Activated CD4-positive, alpha-beta memory T cell treated with anti-CD3 and anti-CD28 coated beads for 36 hours (primary cell): ENCODE measurements at regions not wholly inside any gene's neighbourhood (a gene's known extent, or its start where the extent isn't known, plus 50 kb on each side); places are given as distances from the start of the nearest gene placed in this dataset.

Experiments
- CTCF ChIA-PET: fragments of 350-600 bp; sonication (Branson Sonifier 250); formaldehyde crosslinking; loops from one replicate; lab custom pipeline; 2021; ENCODE audit warnings: antibody characterized with exemption, inconsistent platforms; lab: Charles Lee
- POLR2A ChIA-PET: fragments of 350-600 bp; sonication (Branson Sonifier 250); formaldehyde crosslinking; loops from one replicate; lab custom pipeline; 2021; ENCODE audit warnings: antibody characterized with exemption; lab: Charles Lee
- DNase-seq: peaks from one replicate; pipeline ENCODE4 v3.0.0-alpha.2; 2020
- H3K27ac Mint-ChIP-seq: one replicate; pipeline ENCODE4 v1.8.0; 2021; ENCODE audit warnings: mixed read lengths
- H3K27me3 Mint-ChIP-seq: one replicate; pipeline ENCODE4 v1.8.0; 2021; ENCODE audit warnings: mixed read lengths
- H3K36me3 Mint-ChIP-seq: one replicate; pipeline ENCODE4 v1.8.0; 2021; ENCODE audit warnings: mixed read lengths
- H3K4me1 Mint-ChIP-seq: one replicate; pipeline ENCODE4 v1.8.0; 2021; ENCODE audit warnings: low read depth, mixed read lengths
- H3K4me3 Mint-ChIP-seq: one replicate; pipeline ENCODE4 v1.8.0; 2021; ENCODE audit warnings: mild to moderate bottlenecking, mixed read lengths
- H3K9me3 Mint-ChIP-seq: one replicate; pipeline ENCODE4 v1.8.0; 2021; ENCODE audit warnings: mixed read lengths
- intact Hi-C: fragments of 100-400 bp; cut with micrococcal nuclease; formaldehyde crosslinking; loops from one replicate; pipeline ENCODE4 v1.15.1; 2023

DNA sequence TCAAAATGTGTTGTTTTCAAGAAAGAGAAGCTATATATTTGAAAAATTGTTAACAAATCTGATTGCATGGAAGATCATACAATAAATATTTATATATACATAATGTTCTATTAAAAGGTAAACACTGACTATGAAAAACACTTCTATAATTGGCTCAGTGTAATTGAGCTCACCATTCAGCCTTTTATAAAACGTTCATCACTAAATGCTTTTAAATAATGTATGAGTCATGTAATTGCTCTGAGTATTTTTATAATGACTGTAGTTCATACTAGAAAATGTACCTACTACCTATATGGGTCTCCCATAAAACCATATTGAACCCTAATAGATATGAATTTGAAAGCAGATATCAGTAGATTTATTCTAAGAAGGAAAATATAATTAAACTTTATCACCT lies 240.4 kb upstream of the MGAT4C start:
- no peak overlapping the region for H3K4me3 Mint-ChIP-seq

DNA sequence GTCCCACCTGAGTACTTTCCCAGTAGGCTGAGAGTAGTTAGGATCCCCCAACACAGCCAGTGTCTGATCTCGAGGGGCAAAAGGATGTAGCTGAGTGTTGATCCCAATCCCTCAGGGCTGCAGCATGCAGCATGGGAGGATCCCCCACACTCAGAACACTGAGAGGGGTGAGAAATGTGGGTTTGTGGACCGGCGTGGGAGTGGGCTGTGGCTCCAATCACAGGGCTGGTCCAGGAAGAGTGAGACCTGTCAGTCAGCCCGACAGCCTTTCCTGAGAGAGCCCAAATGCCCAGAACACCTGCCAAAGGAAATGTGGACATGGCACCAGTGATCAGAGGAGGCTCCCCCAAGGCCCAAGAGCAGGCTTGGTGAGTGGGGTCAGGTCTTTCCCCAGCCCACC lies 228.3 kb upstream of the MGAT4C start:
- CTCF ChIA-PET = no interaction called here
- no peak overlapping the region for H3K27ac Mint-ChIP-seq
- DNase-seq = no peak
- no peaks in the 10 kb centered on the region for H3K27me3 Mint-ChIP-seq
- POLR2A ChIA-PET = no interaction called here
- H3K4me1 Mint-ChIP-seq = no peaks in the 10 kb centered on the region
- H3K9me3 Mint-ChIP-seq = peaks cover 16% of the 10 kb centered on the region
- no peaks in the 10 kb centered on the region for H3K36me3 Mint-ChIP-seq
- no peak overlapping the region for H3K4me3 Mint-ChIP-seq
- intact Hi-C loops = no loop called here

More for the DNA sequence above, 240.4 kb upstream of the MGAT4C start:
- Mint-ChIP-seq H3K4me1 (no peaks in the 10 kb centered on the region), H3K27me3 (no peaks in the 10 kb centered on the region), H3K9me3 (peaks cover 5% of the 10 kb centered on the region), H3K36me3 (no peaks in the 10 kb centered on the region), H3K27ac (no peak overlapping the region)
- ChIA-PET POLR2A (no interaction called here), CTCF (no interaction called here)
- intact Hi-C loops = no loop called here
- no peak for DNase-seq

DNA sequence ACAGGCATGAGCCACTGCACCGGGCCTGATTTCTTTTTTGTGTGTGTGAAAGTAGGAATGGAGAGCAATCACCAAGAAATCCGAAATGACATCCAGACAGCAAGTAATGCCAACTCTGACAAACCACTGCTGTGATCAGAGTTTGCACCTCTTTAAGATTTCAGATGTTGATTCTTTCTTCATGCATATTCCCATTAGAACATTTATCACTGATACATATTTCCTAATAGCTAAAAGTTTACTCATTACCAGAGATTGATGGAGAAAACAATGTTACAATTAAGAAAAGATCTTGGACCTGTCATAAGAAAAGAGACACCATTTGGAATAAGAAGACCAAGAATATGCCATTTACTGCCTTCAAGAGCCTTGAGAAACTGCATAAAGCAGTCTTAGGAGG lies 217.0 kb upstream of the MGAT4C start:
- intact Hi-C loops = no loop called here
- H3K36me3 Mint-ChIP-seq = no peaks in the 10 kb centered on the region

DNA sequence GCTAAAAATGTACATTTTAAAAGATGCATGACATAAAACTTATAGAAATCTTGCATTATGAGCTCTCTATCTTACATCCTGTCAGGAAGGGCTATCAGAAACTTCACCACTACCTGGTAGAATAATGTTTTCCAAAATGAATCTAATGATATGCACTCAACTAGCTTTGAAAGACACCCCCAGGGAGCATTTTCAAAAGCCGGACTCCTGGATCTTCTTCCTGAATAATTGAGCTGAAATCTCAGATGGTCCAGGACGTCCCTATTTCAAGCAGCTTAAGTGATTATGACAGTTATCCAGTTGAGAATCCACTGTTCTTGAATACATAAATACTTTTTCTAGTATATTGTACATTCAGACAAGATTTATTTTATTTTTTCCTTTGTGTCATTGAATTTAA lies 200.6 kb upstream of the MGAT4C start:
- Mint-ChIP-seq H3K36me3 (no peaks in the 10 kb centered on the region), H3K4me1 (no peaks in the 10 kb centered on the region), H3K9me3 (no peaks in the 10 kb centered on the region), H3K4me3 (no peak overlapping the region), H3K27me3 (no peaks in the 10 kb centered on the region), H3K27ac (no peak overlapping the region)
- POLR2A ChIA-PET = no interaction called here
- intact Hi-C loops = loop anchor here (1.0 kb wide), 1 partner anchor 23 kb away; no protein-coding TSS in a partner anchor
- CTCF ChIA-PET = interaction anchor here (0.6 kb wide), 1 partner anchor 9 kb away, joined by 4 read pairs; no protein-coding TSS in a partner anchor
- no peak for DNase-seq

More for the DNA sequence above, 217.0 kb upstream of the MGAT4C start:
- Mint-ChIP-seq H3K27me3 (no peaks in the 10 kb centered on the region), H3K27ac (no peak overlapping the region), H3K4me3 (no peak overlapping the region), H3K9me3 (peaks cover 13% of the 10 kb centered on the region), H3K4me1 (no peaks in the 10 kb centered on the region)
- CTCF ChIA-PET = no interaction called here
- POLR2A ChIA-PET = no interaction called here
- DNase-seq = no peak

DNA sequence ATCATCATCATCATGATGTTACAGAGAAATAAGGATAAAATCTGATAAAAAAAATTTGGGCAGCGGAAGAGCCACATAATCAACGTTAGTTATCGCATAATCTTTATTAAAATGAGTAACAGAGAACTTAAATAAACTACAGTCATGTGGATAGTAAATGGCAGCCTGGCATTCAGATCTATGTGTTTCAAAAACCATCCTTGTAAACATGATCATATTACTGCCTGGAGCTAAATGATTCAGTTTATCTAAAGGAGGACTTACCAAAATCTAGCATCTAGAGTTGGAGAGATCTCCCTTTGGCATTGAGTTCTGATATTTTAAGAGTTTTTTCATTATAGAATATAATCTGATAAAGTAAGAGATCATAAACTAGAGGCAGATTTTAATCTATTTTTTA lies 200.1 kb upstream of the MGAT4C start:
- no peak overlapping the region for H3K27ac Mint-ChIP-seq
- H3K9me3 Mint-ChIP-seq = no peaks in the 10 kb centered on the region
- H3K4me1 Mint-ChIP-seq = no peaks in the 10 kb centered on the region
- no peak overlapping the region for H3K4me3 Mint-ChIP-seq
- POLR2A ChIA-PET = no interaction called here
- intact Hi-C loops = no loop called here
- CTCF ChIA-PET = no interaction called here
- H3K36me3 Mint-ChIP-seq = no peaks in the 10 kb centered on the region
- no peaks in the 10 kb centered on the region for H3K27me3 Mint-ChIP-seq
- DNase-seq = no peak

DNA sequence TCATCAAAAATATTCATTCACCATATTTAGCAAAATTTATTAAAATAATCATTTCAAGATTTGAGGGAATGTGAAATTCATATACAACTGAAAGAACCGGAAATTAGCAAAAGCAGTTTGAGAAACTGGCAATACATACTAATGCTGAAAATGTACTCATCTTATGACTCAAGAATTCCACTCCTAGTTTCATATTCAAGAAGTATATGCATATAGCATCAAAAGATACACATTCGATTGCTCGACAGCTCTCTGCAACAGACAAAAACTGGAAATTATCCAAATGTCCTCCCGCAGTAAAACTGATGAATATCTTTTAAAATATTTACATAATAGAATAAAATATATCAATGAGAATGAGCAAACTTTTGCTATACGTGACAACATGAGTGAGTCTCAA lies 189.2 kb upstream of the MGAT4C start:
- Mint-ChIP-seq H3K27ac (no peak overlapping the region), H3K27me3 (no peaks in the 10 kb centered on the region), H3K9me3 (peaks cover 10% of the 10 kb centered on the region), H3K36me3 (no peaks in the 10 kb centered on the region), H3K4me1 (no peaks in the 10 kb centered on the region), H3K4me3 (no peak overlapping the region)
- no peak for DNase-seq
- CTCF ChIA-PET = no interaction called here
- intact Hi-C loops = no loop called here
- POLR2A ChIA-PET = no interaction called here

DNA sequence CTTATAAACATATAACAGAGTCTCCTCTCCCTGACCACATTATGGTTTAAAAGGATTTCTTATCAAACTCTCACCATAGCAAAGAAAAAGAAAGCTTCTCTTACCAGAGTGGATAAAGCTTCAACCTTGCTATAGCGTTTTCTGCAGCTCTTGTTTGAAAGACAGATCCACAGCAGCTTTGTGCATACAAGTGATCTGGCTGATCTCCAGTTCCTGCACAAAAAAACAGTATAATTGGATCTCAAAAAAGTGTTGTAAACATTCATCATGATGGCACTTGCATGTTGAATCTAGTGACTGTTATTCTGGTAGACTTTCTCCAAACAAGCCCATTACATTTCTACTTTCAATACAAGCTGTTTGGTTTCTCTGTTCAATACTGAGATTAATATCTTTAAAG lies 178.9 kb upstream of the MGAT4C start:
- H3K36me3 Mint-ChIP-seq = no peaks in the 10 kb centered on the region
- no peaks in the 10 kb centered on the region for H3K27me3 Mint-ChIP-seq
- H3K9me3 Mint-ChIP-seq = peaks cover 13% of the 10 kb centered on the region
- no peak for DNase-seq
- POLR2A ChIA-PET = no interaction called here
- H3K4me3 Mint-ChIP-seq = no peak overlapping the region
- CTCF ChIA-PET = no interaction called here
- H3K4me1 Mint-ChIP-seq = no peaks in the 10 kb centered on the region
- no peak overlapping the region for H3K27ac Mint-ChIP-seq
- intact Hi-C loops = no loop called here

DNA sequence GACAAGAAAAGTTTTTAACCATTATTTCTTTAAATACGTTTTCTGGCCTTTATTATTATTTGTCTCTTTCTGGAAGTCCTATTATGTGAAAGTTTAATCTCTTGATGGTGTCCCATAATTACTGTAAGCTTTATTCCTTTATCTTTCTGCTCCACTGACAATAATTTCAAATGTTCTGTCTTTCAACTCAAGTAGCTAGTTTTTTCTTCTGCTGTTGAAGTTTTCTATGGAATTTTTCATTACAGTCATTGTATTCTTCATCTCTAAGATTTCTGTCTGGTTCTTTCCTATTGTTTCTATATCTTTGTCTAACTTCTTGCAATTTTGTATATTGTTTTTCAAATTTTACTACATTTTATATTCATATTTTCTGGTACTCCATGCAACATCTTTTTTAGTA lies 173.6 kb upstream of the MGAT4C start:
- CTCF ChIA-PET = no interaction called here
- Mint-ChIP-seq H3K27me3 (no peaks in the 10 kb centered on the region), H3K36me3 (no peaks in the 10 kb centered on the region), H3K27ac (no peak overlapping the region), H3K4me1 (no peaks in the 10 kb centered on the region), H3K9me3 (peaks cover 24% of the 10 kb centered on the region), H3K4me3 (no peak overlapping the region)
- intact Hi-C loops = no loop called here
- DNase-seq = no peak
- POLR2A ChIA-PET = no interaction called here

DNA sequence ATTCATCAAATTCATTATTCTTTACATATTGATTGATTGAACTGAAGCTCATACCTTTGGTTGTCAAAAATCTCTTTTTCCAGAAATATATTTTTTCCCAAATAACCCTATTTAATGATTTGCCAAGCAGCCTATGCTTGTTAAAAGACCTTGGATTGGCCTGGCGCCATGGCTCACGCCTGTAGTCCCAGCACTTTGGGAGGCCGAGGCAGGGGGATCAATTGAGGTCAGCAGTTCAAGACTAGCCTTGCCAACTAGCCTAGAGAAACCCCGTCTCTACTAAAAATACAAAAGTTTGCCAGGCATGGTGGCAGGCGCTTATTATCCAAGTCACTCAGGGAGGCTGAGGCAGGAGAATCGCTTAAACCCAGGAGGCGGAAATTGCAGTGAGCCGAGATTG lies 165.1 kb upstream of the MGAT4C start:
- Mint-ChIP-seq H3K4me3 (no peak overlapping the region), H3K27ac (no peak overlapping the region), H3K36me3 (no peaks in the 10 kb centered on the region), H3K9me3 (peaks cover 7% of the 10 kb centered on the region), H3K27me3 (no peaks in the 10 kb centered on the region), H3K4me1 (no peaks in the 10 kb centered on the region)
- ChIA-PET CTCF (no interaction called here), POLR2A (no interaction called here)
- DNase-seq = no peak
- intact Hi-C loops = no loop called here

DNA sequence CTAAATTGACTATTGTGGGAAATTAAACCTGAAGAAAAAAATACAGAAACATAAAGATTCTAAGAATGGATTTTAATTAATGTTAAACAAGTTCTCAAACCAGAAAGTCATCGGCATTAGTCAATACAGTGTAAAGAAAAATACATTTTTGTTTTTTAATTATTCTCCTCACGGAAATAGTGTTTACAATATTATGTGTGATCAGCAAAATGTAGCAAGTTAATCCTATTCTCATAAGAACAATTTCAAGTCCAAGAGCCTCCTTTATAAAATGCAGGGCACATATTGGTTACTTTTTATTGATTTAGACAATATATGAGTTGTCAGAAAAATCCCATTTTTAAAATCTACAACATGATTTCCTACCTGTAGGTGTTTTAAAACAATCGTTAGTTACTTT lies 158.0 kb upstream of the MGAT4C start:
- intact Hi-C loops = no loop called here
- no peak for DNase-seq
- no peaks in the 10 kb centered on the region for H3K27me3 Mint-ChIP-seq
- POLR2A ChIA-PET = no interaction called here
- peaks cover 21% of the 10 kb centered on the region for H3K9me3 Mint-ChIP-seq
- no peaks in the 10 kb centered on the region for H3K36me3 Mint-ChIP-seq
- no peak overlapping the region for H3K27ac Mint-ChIP-seq
- CTCF ChIA-PET = no interaction called here
- H3K4me1 Mint-ChIP-seq = no peaks in the 10 kb centered on the region
- no peak overlapping the region for H3K4me3 Mint-ChIP-seq

DNA sequence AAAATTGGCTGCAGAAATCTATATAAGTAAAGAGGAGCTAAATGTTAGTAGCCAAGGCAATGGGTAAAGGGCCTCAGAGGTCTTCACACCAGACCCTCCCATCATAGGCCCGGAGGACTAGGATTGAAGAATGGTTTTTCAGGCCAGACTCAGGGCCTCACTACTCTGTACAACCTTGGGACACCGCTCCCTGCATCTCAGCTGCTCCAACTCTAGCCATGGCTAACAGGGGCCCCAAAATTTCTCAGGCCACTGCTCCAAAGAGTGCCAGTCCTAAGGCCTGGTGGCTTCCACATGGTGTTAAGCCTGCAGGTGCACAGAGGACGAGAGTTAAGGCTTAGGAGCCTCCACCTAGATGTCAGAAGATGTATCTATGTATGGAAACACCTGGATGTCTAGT lies 155.5 kb upstream of the MGAT4C start:
- no peak for DNase-seq
- Mint-ChIP-seq H3K4me3 (no peak overlapping the region), H3K27me3 (no peaks in the 10 kb centered on the region), H3K4me1 (no peaks in the 10 kb centered on the region), H3K36me3 (no peaks in the 10 kb centered on the region), H3K9me3 (peaks cover 26% of the 10 kb centered on the region), H3K27ac (no peak overlapping the region)
- POLR2A ChIA-PET = no interaction called here
- intact Hi-C loops = no loop called here
- CTCF ChIA-PET = interaction anchor here (1.2 kb wide), 1 partner anchor 22 kb away, joined by 3 read pairs; no protein-coding TSS in a partner anchor

DNA sequence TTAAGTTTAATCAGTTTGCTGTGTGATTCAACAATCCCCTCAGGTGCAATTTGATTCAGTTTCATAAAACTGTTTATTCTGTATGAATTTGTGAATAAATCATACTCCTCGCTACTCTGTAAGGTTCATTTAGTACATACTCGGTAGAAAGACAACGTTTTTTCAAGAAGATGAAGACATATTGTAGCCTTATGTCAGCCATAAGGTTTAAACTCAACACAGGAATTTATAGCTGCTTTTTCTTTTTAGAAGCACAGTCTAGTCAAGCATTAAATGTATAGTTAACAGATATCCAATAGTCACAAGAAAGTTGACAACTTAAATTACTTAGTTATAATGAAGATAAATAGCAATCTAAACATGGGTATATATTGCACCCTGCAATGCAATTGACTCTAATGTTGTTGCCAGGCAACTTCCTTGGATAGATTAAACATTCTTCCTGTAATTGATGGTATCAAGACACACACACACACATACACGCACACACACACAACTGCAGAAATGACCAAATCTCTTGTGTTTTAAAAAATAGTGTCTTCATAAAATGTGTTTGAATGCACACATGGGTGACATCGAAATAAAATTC lies 151.5 kb upstream of the MGAT4C start:
- CTCF ChIA-PET = no interaction called here
- peaks cover 23% of the 10 kb centered on the region for H3K9me3 Mint-ChIP-seq
- no peaks in the 10 kb centered on the region for H3K4me1 Mint-ChIP-seq
- H3K27ac Mint-ChIP-seq = no peak overlapping the region
- POLR2A ChIA-PET = no interaction called here
- intact Hi-C loops = no loop called here
- no peak for DNase-seq
- no peaks in the 10 kb centered on the region for H3K36me3 Mint-ChIP-seq
- no peaks in the 10 kb centered on the region for H3K27me3 Mint-ChIP-seq
- no peak overlapping the region for H3K4me3 Mint-ChIP-seq

DNA sequence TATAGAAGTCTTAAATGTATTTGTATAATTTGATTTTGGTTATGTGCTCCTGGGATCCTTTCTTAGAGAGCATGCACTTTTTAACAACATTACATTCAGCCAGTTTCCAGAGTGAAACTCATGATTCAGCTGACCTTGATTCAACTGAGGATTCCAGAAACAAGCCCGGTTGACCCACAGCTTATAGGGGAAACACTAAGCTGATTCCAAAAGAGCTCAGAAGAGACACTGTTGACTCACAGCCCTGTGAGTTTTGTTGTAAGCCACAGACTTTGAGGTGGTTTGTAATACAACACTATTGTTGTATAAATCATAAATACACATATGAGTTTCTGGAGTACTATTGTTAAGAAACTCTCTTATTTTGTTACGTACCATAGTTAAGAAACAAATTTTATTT lies 133.8 kb upstream of the MGAT4C start:
- peaks cover 13% of the 10 kb centered on the region for H3K9me3 Mint-ChIP-seq
- intact Hi-C loops = no loop called here
- no peaks in the 10 kb centered on the region for H3K36me3 Mint-ChIP-seq
- no peak overlapping the region for H3K27ac Mint-ChIP-seq
- ChIA-PET POLR2A (no interaction called here), CTCF (no interaction called here)
- no peak overlapping the region for H3K4me3 Mint-ChIP-seq
- no peak for DNase-seq
- H3K4me1 Mint-ChIP-seq = no peaks in the 10 kb centered on the region
- H3K27me3 Mint-ChIP-seq = no peaks in the 10 kb centered on the region
